HG03342 (cell line): ENCODE measurements at regions not wholly inside any gene's neighbourhood (a gene's known extent, or its start where the extent isn't known, plus 50 kb on each side); places are given as distances from the start of the nearest gene placed in this dataset.
"Not testable (repeated sequence)": the region's sequence is repeated elsewhere in the genome, so short reads cannot be mapped to it uniquely, and the experiment has no call there.

Experiments used
- ATAC-seq: cut with Tn5 transposase; IDR thresholded peaks from one replicate; pipeline ENCODE4 v1.9.1; 2021; ENCODE audit warnings: mild to moderate bottlenecking, moderate library complexity; ENCODE audit not compliant: unreplicated experiment

DNA sequence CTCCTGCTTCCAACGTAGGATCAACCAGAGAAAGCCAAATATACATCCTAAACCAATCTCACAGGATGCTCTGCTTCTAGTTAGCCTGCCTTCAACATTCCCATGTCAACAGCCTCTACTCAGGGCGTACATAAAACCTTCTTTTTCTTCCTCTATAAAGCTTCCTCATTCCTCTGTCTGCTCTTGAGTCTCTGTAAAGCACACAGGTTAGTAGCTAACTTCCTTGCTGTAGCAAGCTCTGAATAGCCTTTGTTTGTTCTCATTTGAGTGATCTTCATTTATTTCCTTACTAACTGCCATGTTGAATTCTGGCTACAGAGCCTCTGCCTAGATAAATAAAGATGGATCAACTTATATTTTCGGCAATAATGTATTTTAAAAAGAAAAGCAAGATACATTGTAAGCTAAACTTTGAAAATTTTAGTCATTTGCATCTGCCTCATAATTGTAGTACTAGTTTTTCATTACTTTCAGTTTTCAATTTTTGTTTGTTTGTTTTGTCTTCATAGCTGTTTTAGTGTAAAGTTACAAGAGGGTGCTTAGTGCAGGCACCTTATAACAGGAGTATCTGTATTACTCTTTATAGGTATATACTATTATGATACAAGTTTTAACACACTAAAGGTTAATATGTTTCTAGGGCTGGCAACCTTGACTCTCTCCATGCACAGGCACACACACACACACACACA is 498.2 kb downstream of the PYDC2 start:
- peak; percentile 65 for ATAC-seq

- ATAC-seq, result no peak
Measured at GRCh38 chr3:191959876-191960413, 499.0 kb downstream of the PYDC2 start.

DNA sequence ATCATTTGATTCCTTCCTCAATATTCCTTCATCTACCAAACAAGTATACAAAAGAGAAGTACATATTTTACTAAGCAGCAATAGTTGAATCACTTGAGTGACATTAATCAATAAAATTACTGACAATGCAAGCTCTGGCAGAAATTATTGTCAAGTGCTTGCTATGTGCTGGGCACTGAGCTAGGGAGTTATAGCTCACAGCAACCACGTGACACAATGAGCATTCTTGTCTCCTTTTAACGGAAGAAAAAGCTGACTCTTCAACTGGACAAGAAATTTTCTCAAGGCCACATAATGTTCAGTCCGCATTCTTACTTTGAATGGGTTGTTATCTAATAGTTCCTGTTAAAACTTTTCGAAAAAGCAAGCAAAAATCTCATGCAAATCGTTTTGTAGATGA is 500.1 kb downstream of the PYDC2 start:
- ATAC-seq, result no peak

DNA sequence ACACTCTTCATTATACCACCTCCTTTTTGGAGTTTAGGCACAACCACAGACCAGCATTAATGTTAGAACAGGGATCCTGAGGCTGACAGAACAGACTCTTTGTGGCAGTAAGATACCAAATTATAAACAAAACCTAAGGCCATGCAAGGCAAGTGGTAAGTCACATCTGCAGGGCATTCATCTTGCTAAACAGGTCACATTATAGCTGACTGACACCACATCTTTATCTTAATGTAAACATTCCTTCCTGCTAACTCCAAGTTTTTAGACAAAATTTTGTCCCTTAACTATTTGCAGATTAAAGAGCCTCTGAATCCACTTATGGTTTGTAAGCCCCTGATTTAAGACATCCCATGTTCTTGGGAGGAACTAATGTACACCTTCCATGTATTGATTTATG is 500.6 kb downstream of the PYDC2 start:
- ATAC-seq, result no peak

- no peak for ATAC-seq
Measured at GRCh38 chr3:191962324-191962723, 501.4 kb downstream of the PYDC2 start.

GRCh38 chr3:191963182-191963581 is 502.2 kb downstream of the PYDC2 start:
- no peak for ATAC-seq

DNA sequence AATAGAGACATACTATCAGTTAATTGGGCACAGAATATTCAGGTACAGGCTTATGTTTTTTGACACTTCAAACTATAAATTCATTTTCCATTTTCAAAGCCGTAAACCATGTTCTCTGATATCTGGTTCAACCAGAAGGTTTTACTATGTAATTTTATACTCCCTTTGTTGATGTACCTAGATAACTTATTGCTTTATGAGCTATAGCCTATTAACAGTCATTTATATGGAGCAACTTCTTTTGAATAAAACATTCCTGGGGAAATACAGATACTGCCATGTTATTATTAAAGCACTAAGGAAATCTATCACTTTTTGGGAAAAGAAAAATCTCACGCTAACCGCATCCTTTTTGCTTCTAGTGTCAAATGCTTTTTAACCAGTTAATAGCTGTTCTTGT is 505.6 kb downstream of the PYDC2 start:
- ATAC-seq, result no peak

- ATAC-seq, result no peak
Measured at GRCh38 chr3:191968299-191968698, 507.3 kb downstream of the PYDC2 start.

DNA sequence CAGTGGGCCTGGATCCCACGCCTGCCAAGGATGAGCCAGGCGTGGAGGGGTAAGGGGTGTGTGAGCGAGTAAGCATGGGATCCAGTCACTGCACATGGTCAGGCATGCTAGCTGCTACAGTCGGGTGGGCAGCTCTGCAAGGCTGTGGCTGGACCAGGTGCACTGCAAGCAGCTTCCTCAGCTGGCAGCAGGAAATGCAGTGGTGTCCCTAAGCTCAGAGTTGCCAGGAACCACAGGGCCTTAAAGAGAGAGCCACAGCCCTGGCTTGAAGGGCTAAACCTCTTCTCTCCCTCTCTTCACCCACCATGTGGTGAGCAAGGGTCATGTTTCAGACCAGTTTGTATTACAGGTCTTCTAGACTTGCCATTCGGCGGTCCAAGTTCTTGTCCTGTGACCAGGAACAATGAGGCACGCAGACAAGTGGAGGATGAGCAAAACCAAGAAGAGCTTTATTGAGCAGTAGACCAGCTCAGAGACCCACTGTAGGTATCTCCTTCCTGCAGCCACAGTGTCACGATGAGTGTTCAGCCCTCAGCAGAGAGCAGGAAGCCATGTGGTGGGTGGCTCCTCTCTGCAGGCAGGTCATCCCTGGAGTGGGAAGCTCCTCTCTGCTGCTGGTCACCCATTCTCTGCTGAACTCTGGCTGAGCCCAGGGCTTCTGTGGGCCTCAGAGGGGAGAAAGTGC is 511.9 kb downstream of the PYDC2 start:
- peak; percentile 44 for ATAC-seq

- no peak for ATAC-seq
Measured at GRCh38 chr3:191973820-191974219, 512.9 kb downstream of the PYDC2 start.

DNA sequence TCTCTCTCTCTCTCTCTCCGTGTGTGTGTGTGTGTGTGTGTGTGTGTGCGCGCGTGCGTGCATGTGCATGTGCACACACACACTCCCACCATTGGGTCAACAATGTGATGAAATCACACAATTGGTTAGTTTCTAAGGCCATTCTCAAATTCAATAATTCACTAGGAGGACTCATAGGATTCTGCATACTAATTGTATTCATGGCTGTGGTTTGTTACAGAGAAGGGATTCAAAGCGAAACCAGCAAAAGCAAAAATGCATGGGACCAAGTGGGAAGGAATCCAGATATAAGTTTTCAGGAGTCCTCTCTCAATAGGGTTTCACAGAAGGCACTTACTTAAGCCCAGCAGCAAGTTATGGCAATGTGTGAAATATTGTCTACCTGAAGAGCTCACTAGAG is 515.0 kb downstream of the PYDC2 start:
- no peak for ATAC-seq

GRCh38 chr3:191980443-191980842 is 519.5 kb downstream of the PYDC2 start:
- no peak for ATAC-seq

DNA sequence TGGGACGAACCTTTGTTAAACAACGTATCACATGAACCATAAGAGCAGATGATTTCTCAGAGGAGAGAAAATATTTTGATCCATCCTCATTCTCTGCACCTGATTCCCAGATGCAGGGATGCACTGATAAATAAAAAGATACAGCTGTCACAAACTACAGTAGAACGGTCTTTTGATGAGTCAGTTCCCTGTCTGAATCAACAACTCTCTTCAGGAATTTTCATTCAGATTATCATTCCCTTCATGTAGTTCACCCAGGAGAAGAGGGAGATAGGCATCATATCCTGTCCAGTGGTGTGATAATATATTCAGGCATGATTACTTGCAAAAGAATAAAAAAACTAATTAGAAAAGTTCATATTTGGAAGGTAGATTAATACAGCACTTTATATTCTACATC is 521.5 kb downstream of the PYDC2 start:
- no peak for ATAC-seq

DNA sequence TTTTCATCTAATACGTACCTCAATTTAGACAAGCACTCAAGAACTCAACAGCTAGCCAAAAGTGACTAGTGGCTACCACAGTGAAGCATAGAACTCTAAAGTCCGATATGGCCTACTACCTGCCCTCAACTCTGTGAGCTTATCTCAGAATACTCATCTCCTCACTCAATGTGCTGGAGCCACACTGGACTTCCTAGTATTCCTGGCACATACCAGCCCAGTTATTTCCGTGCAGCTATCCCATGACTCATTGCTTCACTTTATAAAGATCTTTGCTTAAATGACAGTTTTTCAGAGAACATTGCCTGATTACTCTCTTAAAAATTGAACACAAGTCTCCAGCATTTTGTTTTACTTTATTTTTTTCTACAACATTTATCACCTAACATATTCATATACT is 524.7 kb downstream of the PYDC2 start:
- ATAC-seq, result no peak

- no peak for ATAC-seq
Measured at GRCh38 chr3:191987831-191988350, 526.9 kb downstream of the PYDC2 start.

GRCh38 chr3:191993952-191994351 is 533.0 kb downstream of the PYDC2 start:
- not testable (repeated sequence) for ATAC-seq

DNA sequence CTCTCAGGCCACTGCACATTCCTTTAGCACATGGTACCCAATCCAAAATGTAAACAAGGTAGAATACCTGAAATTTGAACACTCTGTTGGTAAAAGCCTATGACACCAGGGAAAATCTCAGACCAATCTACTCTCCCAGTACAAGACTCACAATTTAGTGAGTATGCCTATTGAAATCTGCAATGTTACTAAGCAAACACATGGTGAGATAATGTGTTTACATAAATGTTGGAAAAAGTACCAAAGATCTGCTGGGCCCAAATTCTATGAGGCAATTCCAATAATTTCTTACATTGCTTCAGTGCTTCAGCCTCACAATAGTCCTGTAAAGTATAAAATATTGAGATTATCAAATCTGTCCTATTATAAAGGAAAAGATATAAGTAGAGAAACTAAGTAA is 536.1 kb downstream of the PYDC2 start:
- ATAC-seq, result no peak

- no peak for ATAC-seq
Measured at GRCh38 chr3:191997579-191998268, 536.8 kb downstream of the PYDC2 start.

GRCh38 chr3:192001218-192001617 is 540.3 kb downstream of the PYDC2 start:
- ATAC-seq, result no peak

DNA sequence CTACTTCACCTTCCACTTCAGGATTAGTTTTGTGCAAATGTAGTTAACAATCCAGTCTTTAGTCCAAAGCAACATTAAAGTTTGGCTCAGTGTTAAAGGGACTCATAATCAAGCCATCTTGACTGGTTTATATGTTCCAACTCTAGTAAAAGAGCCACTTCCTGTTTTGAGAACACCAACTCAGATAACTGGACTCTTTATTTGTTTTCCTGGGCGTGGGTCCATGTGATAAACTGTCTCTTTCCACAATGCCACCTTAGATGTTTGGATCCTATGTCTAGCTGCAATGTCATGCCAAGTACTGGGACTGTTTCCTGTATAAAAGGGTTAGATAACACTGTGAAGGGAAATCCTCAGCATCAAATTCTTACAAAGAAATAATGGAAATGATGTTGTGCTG is 545.0 kb downstream of the PYDC2 start:
- no peak for ATAC-seq

- ATAC-seq, result no peak
Measured at GRCh38 chr3:192009903-192010302, 548.9 kb downstream of the PYDC2 start.

DNA sequence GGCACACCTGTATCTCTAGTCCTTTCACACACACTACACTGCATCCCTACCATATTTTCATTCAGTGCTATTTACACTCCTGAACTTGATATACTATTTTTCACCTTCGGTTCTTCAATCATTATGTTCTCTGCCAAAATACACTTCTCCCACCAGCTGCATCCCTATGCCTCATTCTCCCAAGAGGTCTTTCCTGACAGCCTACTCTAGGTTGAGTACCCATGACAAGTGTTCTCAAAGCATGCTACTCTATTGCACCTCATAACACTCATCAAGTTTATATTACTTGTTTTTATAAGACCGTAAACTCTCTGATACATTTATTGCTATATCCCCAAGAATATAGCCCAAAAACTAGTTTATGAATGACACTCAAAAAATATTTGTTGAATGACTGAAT is 549.5 kb downstream of the PYDC2 start:
- no peak for ATAC-seq
